CD4-positive, alpha-beta T cell (primary cell): ENCODE measurements at regions not wholly inside any gene's neighbourhood (a gene's known extent, or its start where the extent isn't known, plus 50 kb on each side); places are given as distances from the start of the nearest gene placed in this dataset.

Experiments
- ATAC-seq: fragments of 200-7000 bp; cut with Tn5 transposase; one replicate; pipeline ENCODE4 v1.10.0; 2022; ENCODE audit warnings: mild to moderate bottlenecking; ENCODE audit not compliant: poor library complexity
- CTCF ChIA-PET: fragments of 350-600 bp; sonication (Branson Sonifier 250); formaldehyde crosslinking; loops from one replicate; lab custom pipeline; 2021; ENCODE audit warnings: antibody characterized with exemption, inconsistent platforms; lab: Charles Lee
- POLR2A ChIA-PET: fragments of 350-600 bp; sonication (Branson Sonifier 250); formaldehyde crosslinking; loops from one replicate; lab custom pipeline; 2021; ENCODE audit warnings: antibody characterized with exemption, inconsistent platforms; lab: Charles Lee
- DNase-seq, 14 experiments: peaks; one replicate each; pipeline ENCODE4 v3.0.0-alpha.2; 2013 to 2020; ENCODE audit warnings: mixed read lengths in 2 of 14
- H3K27ac ChIP-seq, 2 donors: one replicate each; pipeline versions ENCODE4 v1.5.1 to v1.7.0; 2013; ENCODE audit warnings: low read length in 2 of 2, low read depth in 1 of 2, mild to moderate bottlenecking in 1 of 2
- H3K27me3 ChIP-seq, 2 experiments: 1 replicate in 1 of 2; 2 replicates in 1 of 2; pipeline versions ENCODE4 v1.6.1 to v1.7.0; 2013; ENCODE audit warnings: low read length in 2 of 2, control low read depth in 1 of 2, mild to moderate bottlenecking in 1 of 2, moderate library complexity in 1 of 2; ENCODE audit not compliant: insufficient read depth in 2 of 2, control insufficient read depth in 1 of 2
- H3K36me3 ChIP-seq: one replicate; pipeline ENCODE4 v1.6.1; 2013; ENCODE audit warnings: low read length, control low read depth; ENCODE audit not compliant: insufficient read depth
- H3K4me1 ChIP-seq: one replicate; pipeline ENCODE4 v1.6.1; 2013; ENCODE audit warnings: low read length, control low read depth; ENCODE audit not compliant: insufficient read depth
- H3K4me3 ChIP-seq: one replicate; pipeline ENCODE4 v1.5.1; 2013; ENCODE audit warnings: mild to moderate bottlenecking, low read length, moderate library complexity
- H3K9me3 ChIP-seq, 2 experiments: 1 replicate in 1 of 2; 2 replicates in 1 of 2; pipeline versions ENCODE4 v1.6.1 to v1.7.0; 2013; ENCODE audit warnings: low read length in 2 of 2, mild to moderate bottlenecking in 2 of 2, control low read depth in 1 of 2, moderate library complexity in 1 of 2; ENCODE audit not compliant: control insufficient read depth in 1 of 2, insufficient read depth in 1 of 2
- H3K27ac Mint-ChIP-seq: one replicate; pipeline ENCODE4 v1.8.0; 2020; ENCODE audit warnings: mixed read lengths
- H3K27me3 Mint-ChIP-seq: one replicate; pipeline ENCODE4 v1.8.0; 2021; ENCODE audit warnings: mixed read lengths
- H3K36me3 Mint-ChIP-seq: one replicate; pipeline ENCODE4 v1.8.0; 2021; ENCODE audit warnings: low read depth, mixed read lengths
- H3K4me1 Mint-ChIP-seq: one replicate; pipeline ENCODE4 v1.8.0; 2021; ENCODE audit warnings: low read depth, mixed read lengths
- H3K4me3 Mint-ChIP-seq: one replicate; pipeline ENCODE4 v1.8.0; 2020; ENCODE audit warnings: mild to moderate bottlenecking, mixed read lengths
- H3K9me3 Mint-ChIP-seq: one replicate; pipeline ENCODE4 v1.8.0; 2020; ENCODE audit warnings: mixed read lengths
- CTCF ChIP-seq: fragments of 200-600 bp; IDR thresholded peaks from one replicate; pipeline ENCODE4 v1.8.0; 2022; ENCODE audit warnings: antibody characterized with exemption, mild to moderate bottlenecking
- intact Hi-C, 2 experiments: fragments of 100-400 bp; cut with DNase I in 1 of 2; cut with micrococcal nuclease in 1 of 2; formaldehyde crosslinking; loops; one replicate each; pipeline versions ENCODE4 v1.15.1 to v1.9.0; 2023 to 2025; cut with DNase I, micrococcal nuclease

GRCh38 chr6:139442188-139442671 is 67.8 kb upstream of the CITED2 start:
- Mint-ChIP-seq H3K4me1 (no peaks in the 10 kb centered on the region), H3K36me3 (no peaks in the 10 kb centered on the region), H3K9me3 (no peaks in the 10 kb centered on the region), H3K27ac (no peak overlapping the region), H3K27me3 (no peaks in the 10 kb centered on the region), H3K4me3 (no peak overlapping the region)
- CTCF ChIA-PET, result no interaction called here
- H3K36me3 ChIP-seq, result no peaks in the 10 kb centered on the region
- H3K27me3 ChIP-seq, result no peaks in the 10 kb centered on the region
- H3K4me3 ChIP-seq, result no peak overlapping the region
- no peaks in the 10 kb centered on the region for H3K4me1 ChIP-seq
- no peak for ATAC-seq
- DNase-seq, result no peak
- no peak overlapping the region for H3K27ac ChIP-seq
- POLR2A ChIA-PET, result no interaction called here
- intact Hi-C loops, result no loop called here
- no peak for TF ChIP-seq CTCF
- no peaks in the 10 kb centered on the region for H3K9me3 ChIP-seq

DNA sequence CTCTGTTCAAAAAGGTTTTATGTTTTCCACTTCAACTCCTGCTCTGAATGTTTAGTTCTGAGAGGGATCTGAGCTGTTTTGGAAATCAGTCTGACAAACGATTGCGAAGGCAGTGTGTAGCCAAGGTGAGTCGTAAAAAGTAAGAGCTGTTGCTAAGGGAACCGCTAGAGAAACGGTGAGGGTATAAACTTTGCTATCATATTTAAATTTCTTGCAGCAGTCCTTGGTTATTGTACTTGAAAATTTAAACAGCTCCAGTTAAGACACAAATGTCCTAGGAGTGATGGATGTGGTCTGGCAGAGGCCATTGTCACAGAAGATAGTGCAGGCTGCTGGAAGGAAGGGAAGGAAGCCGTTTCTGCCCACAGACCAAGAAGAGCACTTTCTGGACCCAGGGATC is 64.9 kb upstream of the CITED2 start:
- H3K9me3 ChIP-seq, result no peaks in the 10 kb centered on the region
- no peak overlapping the region for H3K27ac Mint-ChIP-seq
- no peaks in the 10 kb centered on the region for H3K4me1 ChIP-seq
- H3K9me3 Mint-ChIP-seq, result no peaks in the 10 kb centered on the region
- H3K36me3 Mint-ChIP-seq, result no peaks in the 10 kb centered on the region
- no peak for TF ChIP-seq CTCF
- H3K27me3 ChIP-seq, result no peaks in the 10 kb centered on the region
- no peak overlapping the region for H3K27ac ChIP-seq
- intact Hi-C loops, result no loop called here
- ATAC-seq (no peak), DNase-seq (no peak)
- CTCF ChIA-PET, result interaction anchor here (1.6 kb wide), 1 partner anchor 10 kb away, joined by 5 read pairs; no protein-coding TSS in a partner anchor
- H3K4me3 ChIP-seq, result no peak overlapping the region
- POLR2A ChIA-PET, result interaction anchor here (0.7 kb wide), 1 partner anchor 517 kb away, joined by 3 read pairs; no protein-coding TSS in a partner anchor
- no peaks in the 10 kb centered on the region for H3K36me3 ChIP-seq
- no peaks in the 10 kb centered on the region for H3K27me3 Mint-ChIP-seq
- no peaks in the 10 kb centered on the region for H3K4me1 Mint-ChIP-seq
- no peak overlapping the region for H3K4me3 Mint-ChIP-seq

DNA sequence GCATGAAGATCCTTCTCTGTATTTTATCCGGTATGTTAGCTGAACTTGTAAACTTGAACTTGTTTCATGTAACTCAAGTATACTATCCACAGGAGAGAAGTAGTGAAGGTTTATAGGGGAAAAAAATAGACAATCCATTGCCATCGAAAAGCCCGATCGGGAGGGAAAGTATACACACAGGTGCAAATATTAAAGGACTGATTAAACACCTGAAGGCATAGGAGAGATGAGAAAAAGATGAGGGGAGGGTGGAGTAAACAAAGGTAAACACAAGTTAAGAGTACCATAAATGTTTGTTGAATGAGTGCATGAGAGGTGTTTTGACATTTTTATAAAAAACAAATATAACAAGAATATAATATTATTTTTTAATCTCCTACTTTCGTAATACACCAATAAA is 64.3 kb upstream of the CITED2 start:
- ChIA-PET POLR2A (no interaction called here), CTCF (interaction anchor here (0.6 to 1.6 kb wide), 2 partner anchors 9 to 314 kb away, joined by 3 to 5 read pairs; no protein-coding TSS in a partner anchor)
- Mint-ChIP-seq H3K9me3 (no peaks in the 10 kb centered on the region), H3K27me3 (no peaks in the 10 kb centered on the region), H3K36me3 (no peaks in the 10 kb centered on the region), H3K27ac (no peak overlapping the region), H3K4me1 (no peaks in the 10 kb centered on the region), H3K4me3 (no peak overlapping the region)
- Histone ChIP-seq H3K9me3 (no peaks in the 10 kb centered on the region), H3K27ac (no peak overlapping the region), H3K27me3 (no peaks in the 10 kb centered on the region), H3K36me3 (no peaks in the 10 kb centered on the region), H3K4me3 (no peak overlapping the region), H3K4me1 (peaks cover under 1% of the 10 kb centered on the region)
- DNase-seq, result no peak
- no peak for TF ChIP-seq CTCF
- ATAC-seq, result no peak
- intact Hi-C loops, result no loop called here
